GM12878 (cell line): ENCODE measurements at regions not wholly inside any gene's neighbourhood (a gene's known extent, or its start where the extent isn't known, plus 50 kb on each side); places are given as distances from the start of the nearest gene placed in this dataset.

Experiments used
- BMI1 ChIP-seq: fragments of 450-650 bp; IDR thresholded peaks from 2 replicates; pipeline ENCODE4 v1.6.1; 2016; ENCODE audit warnings: mild to moderate bottlenecking, moderate library complexity, borderline replicate concordance
- CTCF ChIP-seq, 3 experiments: IDR thresholded peaks in 2 of 3; conservative IDR thresholded peaks in 1 of 3; 2 replicates each; pipeline ENCODE4 v1.5.1; 2011; ENCODE audit warnings: low read depth in 3 of 3, low read length in 3 of 3, mild to moderate bottlenecking in 3 of 3, control low read depth in 2 of 3, moderate library complexity in 2 of 3, inconsistent platforms in 1 of 3, mixed read lengths in 1 of 3; ENCODE audit not compliant: control insufficient read depth in 2 of 3, insufficient read depth in 1 of 3; ENCODE audit errors: extremely low read depth in 1 of 3
- GABPA ChIP-seq: IDR thresholded peaks from 2 replicates; pipeline ENCODE4 v1.6.1; 2014; ENCODE audit warnings: antibody characterized with exemption, low read depth, mild to moderate bottlenecking, inconsistent platforms
- IRF3 ChIP-seq: fragments of 450-650 bp; IDR thresholded peaks from 2 replicates; pipeline ENCODE4 v1.6.1; 2014; ENCODE audit warnings: mild to moderate bottlenecking
- MAX ChIP-seq: IDR thresholded peaks from 2 replicates; pipeline ENCODE4 v1.6.1; 2012; ENCODE audit warnings: low read depth, low read length, improper control_type of control experiment

- TF ChIP-seq BMI1 (no peak), CTCF (IDR thresholded peaks at IDR 0.05 in 2 of 3, conservative IDR thresholded peaks at IDR 0.05 in 1 of 3; ENCODE audit: control insufficient read depth in 2 of 3, extremely low read depth in 1 of 3, insufficient read depth in 1 of 3, low read depth in 3 of 3, low read length in 3 of 3) (no peak), IRF3 (no peak), MAX (no peak), GABPA (no peak)
Observed at GRCh38 chr9:129505270-129505902, 115.5 kb downstream of the C9orf50 start.
